Fibroblast of villous mesenchyme (primary cell): ENCODE measurements at regions not wholly inside any gene's neighbourhood (a gene's known extent, or its start where the extent isn't known, plus 50 kb on each side); places are given as distances from the start of the nearest gene placed in this dataset.

Experiments
- DNase-seq: peaks from one replicate; pipeline ENCODE4 v3.0.0-alpha.2; 2010; ENCODE audit warnings: low read depth
- H3K4me3 ChIP-seq: 2 replicates; pipeline ENCODE4 v1.5.1; 2011; ENCODE audit warnings: low read depth, mild to moderate bottlenecking, low read length
- TF ChIP-seq, protein P1 (sequence below): IDR thresholded peaks from 2 replicates; pipeline ENCODE4 v1.5.1; 2012; ENCODE audit warnings: low read depth, mild to moderate bottlenecking, low read length; ENCODE audit not compliant: insufficient read depth

DNA sequence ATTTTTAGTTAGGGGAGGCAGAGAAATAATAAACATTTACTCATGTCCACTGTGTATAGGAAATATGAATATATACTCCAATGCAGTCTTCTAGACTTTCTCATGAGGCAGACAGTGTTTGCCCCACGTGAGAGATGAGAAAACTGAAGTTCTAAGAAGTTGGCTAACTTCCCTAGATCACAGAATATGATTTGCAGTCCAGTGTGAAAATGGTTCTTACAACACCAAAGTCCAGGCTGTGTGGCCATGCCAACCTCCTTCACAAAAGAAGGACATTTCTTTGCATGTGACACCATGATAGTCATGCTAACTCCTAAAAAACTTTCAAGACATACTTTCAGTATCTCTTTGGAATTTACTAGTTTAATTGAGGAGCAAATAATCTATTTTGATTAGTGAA is 143.7 kb downstream of the IRS1 start:
- DNase-seq, result peak; percentile 88
- TF ChIP-seq, protein P1, sequence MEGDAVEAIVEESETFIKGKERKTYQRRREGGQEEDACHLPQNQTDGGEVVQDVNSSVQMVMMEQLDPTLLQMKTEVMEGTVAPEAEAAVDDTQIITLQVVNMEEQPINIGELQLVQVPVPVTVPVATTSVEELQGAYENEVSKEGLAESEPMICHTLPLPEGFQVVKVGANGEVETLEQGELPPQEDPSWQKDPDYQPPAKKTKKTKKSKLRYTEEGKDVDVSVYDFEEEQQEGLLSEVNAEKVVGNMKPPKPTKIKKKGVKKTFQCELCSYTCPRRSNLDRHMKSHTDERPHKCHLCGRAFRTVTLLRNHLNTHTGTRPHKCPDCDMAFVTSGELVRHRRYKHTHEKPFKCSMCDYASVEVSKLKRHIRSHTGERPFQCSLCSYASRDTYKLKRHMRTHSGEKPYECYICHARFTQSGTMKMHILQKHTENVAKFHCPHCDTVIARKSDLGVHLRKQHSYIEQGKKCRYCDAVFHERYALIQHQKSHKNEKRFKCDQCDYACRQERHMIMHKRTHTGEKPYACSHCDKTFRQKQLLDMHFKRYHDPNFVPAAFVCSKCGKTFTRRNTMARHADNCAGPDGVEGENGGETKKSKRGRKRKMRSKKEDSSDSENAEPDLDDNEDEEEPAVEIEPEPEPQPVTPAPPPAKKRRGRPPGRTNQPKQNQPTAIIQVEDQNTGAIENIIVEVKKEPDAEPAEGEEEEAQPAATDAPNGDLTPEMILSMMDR, result no peak
- no peak overlapping the region for H3K4me3 ChIP-seq

DNA sequence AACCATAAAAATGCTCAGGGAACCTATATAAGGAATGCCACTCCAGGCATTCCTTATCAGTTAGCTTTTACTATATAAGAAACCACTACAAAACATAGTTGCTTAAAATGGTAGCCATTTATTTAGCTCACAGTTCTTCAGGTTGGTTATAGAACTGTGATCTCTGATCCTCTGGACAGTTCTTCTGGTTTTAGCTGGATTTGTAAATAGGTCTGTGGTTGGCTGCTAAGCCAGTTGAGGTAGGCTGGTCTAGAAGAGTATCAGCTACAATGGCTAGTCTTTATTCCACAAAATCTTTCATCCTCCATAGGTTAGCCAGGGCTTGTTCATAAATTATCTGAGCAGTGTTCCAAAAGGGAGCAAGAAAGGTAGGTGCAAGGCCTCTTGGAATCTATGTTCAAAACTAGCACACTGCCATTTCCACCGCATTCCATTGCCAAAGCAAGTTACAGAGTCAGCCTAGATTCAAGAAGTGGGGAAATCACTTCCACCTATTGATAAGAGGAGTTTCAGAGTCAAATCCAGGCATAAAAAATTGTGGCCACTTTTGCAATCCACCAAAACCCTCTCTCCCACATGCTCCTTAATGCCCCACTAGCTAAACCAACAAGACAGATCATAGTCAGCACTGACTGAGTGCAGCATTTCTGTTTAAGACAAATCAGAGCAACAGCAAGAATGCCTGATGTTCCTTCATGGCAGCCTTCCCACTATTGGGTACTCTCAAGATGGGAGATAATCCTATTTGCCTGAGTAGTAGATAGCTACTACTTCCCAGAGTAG is 146.4 kb downstream of the IRS1 start:
- H3K4me3 ChIP-seq, result no peak overlapping the region
- peak; percentile 83 for DNase-seq
- TF ChIP-seq, protein P1, result no peak

GRCh38 chr2:226652369-226652768 is 147.3 kb downstream of the IRS1 start:
- no peak overlapping the region for H3K4me3 ChIP-seq

GRCh38 chr2:226649871-226650660 is 149.6 kb downstream of the IRS1 start:
- TF ChIP-seq, protein P1, result no peak
- no peak overlapping the region for H3K4me3 ChIP-seq
- peak; percentile 99 for DNase-seq

More at GRCh38 chr2:226652369-226652768, 147.3 kb downstream of the IRS1 start:
- TF ChIP-seq, protein P1, result no peak
- peak; percentile 97 for DNase-seq

- DNase-seq, result no peak
- TF ChIP-seq, protein P1, result no peak
- H3K4me3 ChIP-seq, result no peak overlapping the region
Observed at GRCh38 chr2:226649201-226649600, 150.4 kb downstream of the IRS1 start.

DNA sequence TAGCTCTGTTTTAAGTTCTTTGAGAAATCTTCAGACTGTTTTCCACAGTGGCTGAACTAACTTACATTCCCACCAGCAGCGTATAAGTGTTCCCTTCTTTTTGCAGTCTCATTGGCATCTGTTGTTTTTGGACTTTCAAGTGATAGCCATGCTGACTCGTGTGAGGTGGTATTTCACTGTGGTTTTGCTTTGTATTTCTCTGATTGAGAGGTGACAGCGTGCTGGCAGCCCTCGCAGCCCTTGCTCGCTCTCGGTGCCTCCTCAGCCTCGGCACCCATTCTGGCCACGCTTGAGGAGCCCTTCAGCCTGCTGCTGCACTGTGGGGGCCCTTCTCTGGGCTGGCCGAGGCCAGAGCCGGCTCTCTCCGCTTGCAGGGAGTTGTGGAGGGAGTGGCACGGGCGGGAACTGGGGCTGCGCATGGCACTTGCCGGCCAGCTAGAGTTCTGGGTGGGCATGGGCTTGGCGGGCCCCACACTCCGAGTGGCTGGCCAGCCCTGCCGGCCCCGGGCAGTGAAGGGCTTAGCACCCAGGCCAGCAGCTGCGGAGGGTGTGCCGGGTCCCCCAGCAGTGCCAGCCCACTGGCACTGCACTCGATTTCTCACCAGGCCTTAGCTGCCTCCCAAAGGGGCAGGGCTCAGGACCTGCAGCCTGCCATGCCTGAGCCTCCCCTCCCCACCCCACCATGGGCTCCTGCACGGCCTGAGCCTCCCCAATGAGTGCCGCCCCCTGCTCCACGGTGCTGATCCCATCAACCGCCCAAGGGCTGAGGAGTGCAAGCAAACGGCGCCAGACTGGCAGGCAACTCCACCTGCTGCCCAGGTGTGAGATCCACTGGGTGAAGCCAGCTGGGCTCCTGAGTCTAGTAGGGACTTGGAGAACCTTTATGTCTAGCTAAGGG is 151.8 kb downstream of the IRS1 start:
- DNase-seq, result no peak
- TF ChIP-seq, protein P1, result no peak
- no peak overlapping the region for H3K4me3 ChIP-seq
